GM23248 (cell line): ENCODE measurements at regions not wholly inside any gene's neighbourhood (a gene's known extent, or its start where the extent isn't known, plus 50 kb on each side); places are given as distances from the start of the nearest gene placed in this dataset.

Experiments used
- EZH2 ChIP-seq: fragments of 200-600 bp; sonication (generic); IDR thresholded peaks from 2 replicates; pipeline ENCODE4 v1.6.1; 2018; ENCODE audit warnings: antibody characterized with exemption, mild to moderate bottlenecking; ENCODE audit not compliant: insufficient read depth, poor library complexity, severe bottlenecking
- EZH2phosphoT487 ChIP-seq: fragments of 200-600 bp; sonication (generic); IDR thresholded peaks from 2 replicates; pipeline ENCODE4 v1.6.1; 2018; ENCODE audit warnings: antibody characterized with exemption, moderate library complexity, mild to moderate bottlenecking, low read depth; ENCODE audit not compliant: insufficient read depth

- TF ChIP-seq EZH2, result no peak
- TF ChIP-seq EZH2phosphoT487, result no peak
Measured at GRCh38 chr12:76173756-76174155, 89.3 kb upstream of the NAP1L1 start.
